NCI-H1694 treated with DMSO at 0.1 percent for 48 hours (cell line): ENCODE measurements at regions not wholly inside any gene's neighbourhood (a gene's known extent, or its start where the extent isn't known, plus 50 kb on each side); places are given as distances from the start of the nearest gene placed in this dataset.

Experiments used
- DNase-seq: peaks from one replicate; lab custom pipeline; 2025; lab: John Stamatoyannopoulos, UW

GRCh38 chr10:89887830-89888229, 186.4 kb downstream of the KIF20B start:
- no peak for DNase-seq

GRCh38 chr10:89888321-89889070, 187.1 kb downstream of the KIF20B start:
- DNase-seq = no peak

- no peak for DNase-seq
Measured at GRCh38 chr10:89889606-89890005, 188.2 kb downstream of the KIF20B start.

GRCh38 chr10:89891006-89891535, 189.7 kb downstream of the KIF20B start:
- DNase-seq = no peak

GRCh38 chr10:89894051-89894450, 192.7 kb downstream of the KIF20B start:
- DNase-seq = no peak

GRCh38 chr10:89900554-89900953, 199.2 kb downstream of the KIF20B start:
- no peak for DNase-seq

- no peak for DNase-seq
Measured at GRCh38 chr10:89901895-89902294, 200.5 kb downstream of the KIF20B start.

GRCh38 chr10:89904755-89905154, 203.4 kb downstream of the KIF20B start:
- no peak for DNase-seq

- no peak for DNase-seq
Measured at GRCh38 chr10:89909752-89910151, 208.4 kb downstream of the KIF20B start.

- DNase-seq = no peak
Measured at GRCh38 chr10:89915021-89915420, 213.6 kb downstream of the KIF20B start.

- DNase-seq = no peak
Measured at GRCh38 chr10:89915968-89916367, 214.6 kb downstream of the KIF20B start.

GRCh38 chr10:89916468-89917215, 215.3 kb downstream of the KIF20B start:
- no peak for DNase-seq

- no peak for DNase-seq
Measured at GRCh38 chr10:89921403-89921802, 220.0 kb downstream of the KIF20B start.

GRCh38 chr10:89923661-89924060, 222.3 kb downstream of the KIF20B start:
- DNase-seq = no peak

GRCh38 chr10:89924261-89924660, 222.9 kb downstream of the KIF20B start:
- DNase-seq = no peak

- no peak for DNase-seq
Measured at GRCh38 chr10:89926736-89927135, 225.3 kb downstream of the KIF20B start.

- no peak for DNase-seq
Measured at GRCh38 chr10:89929282-89930026, 228.1 kb downstream of the KIF20B start.

GRCh38 chr10:89937494-89937893, 236.1 kb downstream of the KIF20B start:
- no peak for DNase-seq

- no peak for DNase-seq
Measured at GRCh38 chr10:89940076-89940475, 238.7 kb downstream of the KIF20B start.

- no peak for DNase-seq
Measured at GRCh38 chr10:89942217-89942616, 240.8 kb downstream of the KIF20B start.

GRCh38 chr10:89944138-89944537, 242.7 kb downstream of the KIF20B start:
- DNase-seq = no peak

GRCh38 chr10:89946106-89946505, 244.7 kb downstream of the KIF20B start:
- no peak for DNase-seq

- no peak for DNase-seq
Measured at GRCh38 chr10:89949496-89949895, 248.1 kb downstream of the KIF20B start.
